Omental fat pad (tissue), 3 donors: ENCODE measurements at regions not wholly inside any gene's neighbourhood (a gene's known extent, or its start where the extent isn't known, plus 50 kb on each side); places are given as distances from the start of the nearest gene placed in this dataset.
A peak's percentile ranks its signal among the peaks of the same experiment; 100 is the strongest.

Experiments used
- ATAC-seq: fragments of 150-250 bp; one replicate; pipeline ENCODE4 v1.9.1; 2016; ENCODE audit warnings: mild to moderate bottlenecking, moderate library complexity; ENCODE audit not compliant: low FRiP score
- DNase-seq: peaks from one replicate; pipeline ENCODE4 v3.0.0-alpha.2; 2019; ENCODE audit warnings: low spot score
- TF ChIP-seq, protein P1 (sequence below), 3 donors: fragments of 450-650 bp; IDR thresholded peaks; one replicate each; pipeline ENCODE4 v1.5.1; 2016 to 2017; ENCODE audit warnings: antibody characterized with exemption in 3 of 3, mild to moderate bottlenecking in 3 of 3, moderate library complexity in 2 of 3

DNA sequence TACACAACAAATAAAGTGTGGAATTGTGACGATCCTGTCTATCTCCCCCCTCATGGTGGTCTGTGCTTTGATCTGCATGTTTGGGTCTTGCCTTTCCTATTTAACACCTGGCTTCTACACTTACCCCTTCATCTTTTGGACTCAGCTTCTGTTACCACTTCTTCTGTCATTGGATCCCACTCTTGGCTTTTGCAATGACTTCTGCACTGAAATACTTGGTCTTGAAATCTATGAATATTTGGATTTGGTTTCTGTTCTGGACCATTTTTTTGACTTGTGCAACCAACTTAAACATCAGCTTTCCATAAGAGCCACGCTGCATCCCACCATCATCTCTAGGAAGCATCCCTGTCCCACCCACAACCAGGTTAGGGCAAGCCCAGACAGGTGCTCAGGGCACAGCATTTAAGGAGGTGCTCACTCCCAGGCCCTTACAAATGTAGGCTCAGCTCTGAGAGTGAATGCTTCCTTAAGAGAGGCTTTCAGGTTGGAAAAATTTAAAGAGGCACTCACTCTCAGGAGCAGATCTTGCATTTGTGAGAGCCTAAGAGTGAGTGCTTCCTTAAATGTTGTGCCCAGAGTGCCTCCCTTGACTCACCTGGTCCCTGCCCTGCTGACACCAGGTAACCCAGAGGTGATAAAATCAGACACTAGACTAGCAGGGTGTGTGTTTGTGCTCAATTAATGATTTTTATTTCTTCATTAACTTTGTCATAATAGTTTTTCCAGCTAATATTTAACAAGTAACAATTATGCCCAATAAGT is 124.5 kb upstream of the SH3BP4 start:
- no peak for ATAC-seq
- TF ChIP-seq, protein P1, sequence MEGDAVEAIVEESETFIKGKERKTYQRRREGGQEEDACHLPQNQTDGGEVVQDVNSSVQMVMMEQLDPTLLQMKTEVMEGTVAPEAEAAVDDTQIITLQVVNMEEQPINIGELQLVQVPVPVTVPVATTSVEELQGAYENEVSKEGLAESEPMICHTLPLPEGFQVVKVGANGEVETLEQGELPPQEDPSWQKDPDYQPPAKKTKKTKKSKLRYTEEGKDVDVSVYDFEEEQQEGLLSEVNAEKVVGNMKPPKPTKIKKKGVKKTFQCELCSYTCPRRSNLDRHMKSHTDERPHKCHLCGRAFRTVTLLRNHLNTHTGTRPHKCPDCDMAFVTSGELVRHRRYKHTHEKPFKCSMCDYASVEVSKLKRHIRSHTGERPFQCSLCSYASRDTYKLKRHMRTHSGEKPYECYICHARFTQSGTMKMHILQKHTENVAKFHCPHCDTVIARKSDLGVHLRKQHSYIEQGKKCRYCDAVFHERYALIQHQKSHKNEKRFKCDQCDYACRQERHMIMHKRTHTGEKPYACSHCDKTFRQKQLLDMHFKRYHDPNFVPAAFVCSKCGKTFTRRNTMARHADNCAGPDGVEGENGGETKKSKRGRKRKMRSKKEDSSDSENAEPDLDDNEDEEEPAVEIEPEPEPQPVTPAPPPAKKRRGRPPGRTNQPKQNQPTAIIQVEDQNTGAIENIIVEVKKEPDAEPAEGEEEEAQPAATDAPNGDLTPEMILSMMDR (IDR thresholded peaks at IDR 0.05) = no peak
- no peak for DNase-seq

DNA sequence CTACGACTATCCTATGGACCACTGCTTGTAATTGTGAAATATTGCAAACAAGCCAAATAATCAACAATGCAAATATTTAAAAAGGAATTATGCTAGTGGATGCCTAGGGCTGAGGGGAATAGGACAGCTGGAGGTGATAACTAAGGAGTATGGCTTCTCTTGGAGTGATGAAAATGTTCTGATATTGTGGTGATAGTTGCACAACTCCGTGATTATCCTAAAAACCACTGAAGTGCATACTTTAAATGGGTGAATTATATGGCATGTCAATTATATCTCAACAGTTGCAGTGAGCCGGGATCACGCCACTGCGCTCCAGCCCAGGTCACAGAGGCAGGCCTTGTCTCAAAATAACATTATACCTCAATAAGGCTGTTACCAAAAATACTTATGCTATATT is 125.1 kb upstream of the SH3BP4 start:
- ATAC-seq = no peak
- DNase-seq = no peak
- TF ChIP-seq, protein P1 (IDR thresholded peaks at IDR 0.05) = no peak

DNA sequence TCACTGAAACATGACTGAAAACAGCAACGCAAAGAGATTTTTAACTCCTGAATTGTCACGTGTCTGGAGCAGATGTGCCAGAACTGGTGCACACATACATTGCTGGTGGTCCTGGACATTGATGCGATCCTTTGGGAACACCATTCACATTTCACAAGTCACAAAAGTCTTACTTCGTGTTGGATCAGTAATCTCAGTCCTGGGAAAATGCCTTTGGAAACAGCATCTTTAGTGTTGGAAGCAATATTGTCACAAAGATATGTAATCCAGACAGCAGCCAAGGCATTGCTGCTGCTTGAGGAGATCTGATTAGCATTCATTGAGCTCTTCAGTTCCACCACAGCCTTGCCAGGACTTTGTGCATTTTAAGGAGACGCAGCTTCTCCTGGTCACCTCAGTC is 126.2 kb upstream of the SH3BP4 start:
- DNase-seq = no peak
- ATAC-seq = no peak
- TF ChIP-seq, protein P1 (IDR thresholded peaks at IDR 0.05) = no peak

DNA sequence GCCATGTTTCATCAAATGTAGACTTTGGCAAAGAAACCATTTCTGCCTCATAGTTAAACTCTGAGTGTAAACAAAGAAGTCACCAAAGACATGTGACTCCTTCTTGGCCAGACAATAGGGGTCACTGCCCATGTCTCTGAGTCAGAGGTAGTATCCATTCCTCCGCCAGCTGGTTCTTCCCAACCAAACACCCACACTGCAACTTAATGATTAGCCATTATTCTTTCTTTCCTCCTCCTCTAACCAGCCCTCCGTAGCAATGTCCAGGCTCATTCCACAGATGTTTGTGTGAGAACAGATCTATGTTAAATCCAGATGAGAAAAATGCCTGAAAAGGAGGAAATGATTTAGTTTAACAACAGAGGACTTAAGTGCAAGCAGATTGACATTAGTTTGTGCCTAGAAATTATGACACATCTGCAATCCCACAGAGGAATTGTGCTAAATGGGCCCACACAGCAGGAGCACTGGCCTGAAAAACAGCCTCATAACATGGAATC is 127.9 kb upstream of the SH3BP4 start:
- DNase-seq = no peak
- peak; percentile 89 for ATAC-seq
- TF ChIP-seq, protein P1 (IDR thresholded peaks at IDR 0.05) = no peak

DNA sequence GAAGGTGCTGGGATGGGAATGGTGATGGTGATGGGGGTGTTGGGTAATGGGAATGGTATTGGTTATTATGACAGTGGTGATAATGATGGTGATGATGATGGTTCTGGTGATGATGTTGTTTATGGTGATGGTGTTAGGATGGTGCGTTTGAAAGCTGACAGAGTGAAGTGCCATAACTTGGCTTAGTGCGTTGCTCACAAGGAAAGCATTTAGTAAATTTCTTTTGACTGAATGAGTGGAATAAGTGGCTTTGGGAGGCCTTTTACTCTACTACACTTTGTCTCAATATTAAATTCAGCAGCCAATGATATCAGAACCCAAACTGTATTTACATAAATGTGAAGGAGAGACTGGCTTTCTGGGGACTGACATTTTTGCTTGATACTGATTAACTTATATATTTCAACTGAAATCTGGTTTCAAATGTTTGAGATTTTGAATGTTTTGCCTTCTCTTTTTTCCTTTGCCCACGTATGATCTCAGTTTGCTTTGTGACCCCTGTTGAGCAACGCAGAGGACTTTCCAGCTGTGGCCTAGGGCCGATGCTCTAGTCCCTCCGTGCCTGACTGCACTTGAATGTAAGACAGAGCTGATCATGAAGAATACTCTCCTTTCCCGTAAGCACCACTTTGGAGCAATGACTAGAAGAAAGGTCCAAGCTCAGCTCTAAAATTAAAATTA is 128.5 kb upstream of the SH3BP4 start:
- no peak for DNase-seq
- ATAC-seq = peak; percentile 11
- TF ChIP-seq, protein P1 (IDR thresholded peaks at IDR 0.05) = no peak

DNA sequence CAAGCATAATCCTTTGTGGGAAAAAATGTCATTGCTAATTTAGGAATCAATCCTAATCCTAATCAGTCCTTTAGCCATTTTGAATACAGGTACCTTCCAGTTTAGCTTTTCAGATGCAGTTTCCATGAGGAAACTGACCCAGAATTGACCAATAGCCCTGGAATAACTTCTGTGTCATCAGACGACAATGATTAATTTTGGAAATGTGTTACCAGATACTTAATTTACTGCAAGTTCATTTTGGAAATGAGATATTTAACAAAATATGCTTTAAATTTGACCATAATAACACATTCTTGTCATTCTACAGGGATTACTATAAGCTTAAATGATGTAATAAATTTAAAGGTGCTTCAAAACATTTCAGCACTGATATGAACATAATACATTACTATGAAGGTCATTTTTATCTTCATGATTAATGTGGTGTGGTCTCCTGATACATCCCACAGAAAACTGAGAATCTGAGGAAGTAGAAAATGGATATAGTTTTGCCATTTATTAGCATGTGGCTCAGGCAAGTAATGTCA is 129.8 kb upstream of the SH3BP4 start:
- TF ChIP-seq, protein P1 (IDR thresholded peaks at IDR 0.05) = no peak
- DNase-seq = no peak
- peak; percentile 61 for ATAC-seq
